Neural cell (in vitro differentiated cells): ENCODE measurements at regions not wholly inside any gene's neighbourhood (a gene's known extent, or its start where the extent isn't known, plus 50 kb on each side); places are given as distances from the start of the nearest gene placed in this dataset.
A peak's percentile ranks its signal among the peaks of the same experiment; 100 is the strongest.

ENCODE experiments used
- H2AFZ ChIP-seq: fragments of 200-600, 300-800 bp; sonication (generic), shearing (Covaris generic); 2 replicates; pipeline ENCODE4 v1.6.0; 2014; ENCODE audit warnings: low read depth, mild to moderate bottlenecking, antibody characterized with exemption, low read length, moderate library complexity
- H3F3A ChIP-seq: fragments of 200-600 bp; shearing (Covaris generic); 2 replicates; pipeline ENCODE4 v1.6.1; 2016; ENCODE audit warnings: mild to moderate bottlenecking, moderate library complexity, mixed read lengths, antibody characterized with exemption, low read length; ENCODE audit not compliant: insufficient read depth, poor library complexity, severe bottlenecking
- H3K27ac ChIP-seq: fragments of 200-600, 300-800 bp; sonication (generic), shearing (Covaris generic); 2 replicates; pipeline ENCODE4 v1.5.1; 2014; ENCODE audit warnings: mild to moderate bottlenecking, low read length, moderate library complexity
- H3K27me3 ChIP-seq: fragments of 300-800, 200-600 bp; sonication (generic), shearing (Covaris generic); 2 replicates; pipeline ENCODE4 v1.6.0; 2014; ENCODE audit warnings: mild to moderate bottlenecking, low read depth, low read length, moderate library complexity; ENCODE audit not compliant: insufficient read depth
- H3K36me3 ChIP-seq: fragments of 300-800, 200-600 bp; sonication (generic), shearing (Covaris generic); 2 replicates; pipeline ENCODE4 v1.5.1; 2014; ENCODE audit warnings: mild to moderate bottlenecking, antibody characterized with exemption, low read length, moderate library complexity; ENCODE audit not compliant: insufficient read depth
- H3K4me2 ChIP-seq: fragments of 300-800, 200-600 bp; sonication (generic), shearing (Covaris generic); 2 replicates; pipeline ENCODE4 v1.6.0; 2014; ENCODE audit warnings: mild to moderate bottlenecking, low read length
- H3K4me3 ChIP-seq: fragments of 300-800, 200-600 bp; sonication (generic), shearing (Covaris generic); 2 replicates; pipeline ENCODE4 v1.5.1; 2014; ENCODE audit warnings: mild to moderate bottlenecking, low read length, moderate library complexity
- H3K79me2 ChIP-seq: fragments of 200-600 bp; shearing (Covaris generic); replicated peaks from 2 replicates; pipeline ENCODE4 v1.6.0; 2014; ENCODE audit warnings: mild to moderate bottlenecking, low read length, moderate library complexity; ENCODE audit not compliant: insufficient read depth
- H3K9ac ChIP-seq: fragments of 300-800, 200-600 bp; sonication (generic), shearing (Covaris generic); 2 replicates; pipeline ENCODE4 v1.6.1; 2016; ENCODE audit warnings: mild to moderate bottlenecking, low read length, mixed read lengths
- H3K9me2 ChIP-seq: fragments of 200-600 bp; shearing (Covaris generic); 2 replicates; pipeline ENCODE4 v1.6.1; 2016; ENCODE audit warnings: mild to moderate bottlenecking, low read length, mixed read lengths; ENCODE audit not compliant: insufficient read depth
- H3K9me3 ChIP-seq: fragments of 200-600, 300-800 bp; sonication (generic), shearing (Covaris generic); 2 replicates; pipeline ENCODE4 v1.6.1; 2016; ENCODE audit warnings: mild to moderate bottlenecking, mixed run types, low read length, moderate library complexity, mixed read lengths
- H4K20me1 ChIP-seq: fragments of 200-600 bp; shearing (Covaris generic); 2 replicates; pipeline ENCODE4 v1.6.1; 2016; ENCODE audit warnings: mild to moderate bottlenecking, mixed run types; ENCODE audit not compliant: insufficient read depth
- CTCF ChIP-seq: fragments of 450-650 bp; IDR thresholded peaks from 2 replicates; pipeline ENCODE4 v1.5.1; 2014; ENCODE audit warnings: antibody characterized with exemption, mild to moderate bottlenecking, moderate library complexity; ENCODE audit not compliant: poor library complexity, severe bottlenecking
- EP300 ChIP-seq: fragments of 450-650 bp; conservative IDR thresholded peaks from 2 replicates; pipeline ENCODE4 v1.6.1; 2014; ENCODE audit warnings: antibody characterized with exemption, mild to moderate bottlenecking, moderate library complexity; ENCODE audit not compliant: poor library complexity, severe bottlenecking
- EZH2 ChIP-seq: fragments of 200-600, 300-800 bp; shearing (Covaris generic), sonication (generic); IDR thresholded peaks from 2 replicates; pipeline ENCODE4 v1.6.1; 2014; ENCODE audit warnings: antibody characterized with exemption, low read length, borderline replicate concordance, mild to moderate bottlenecking; ENCODE audit not compliant: insufficient read depth, poor library complexity, severe bottlenecking
- MXI1 ChIP-seq: fragments of 450-650 bp; conservative IDR thresholded peaks from 2 replicates; pipeline ENCODE4 v1.6.1; 2014; ENCODE audit warnings: antibody characterized with exemption, mild to moderate bottlenecking; ENCODE audit not compliant: poor library complexity, severe bottlenecking
- POLR2AphosphoS5 ChIP-seq: IDR thresholded peaks from 2 replicates; pipeline ENCODE4 v1.6.1; 2012
- RAD21 ChIP-seq: fragments of 450-650 bp; conservative IDR thresholded peaks from 2 replicates; pipeline ENCODE4 v1.6.1; 2014; ENCODE audit warnings: antibody characterized with exemption, mild to moderate bottlenecking, moderate library complexity
- REST ChIP-seq: IDR thresholded peaks from 2 replicates; pipeline ENCODE4 v1.6.1; 2012; ENCODE audit warnings: borderline replicate concordance
- SMC3 ChIP-seq: fragments of 450-650 bp; conservative IDR thresholded peaks from 2 replicates; pipeline ENCODE4 v1.6.1; 2014; ENCODE audit warnings: antibody characterized with exemption, mild to moderate bottlenecking, moderate library complexity; ENCODE audit not compliant: poor library complexity
- TAF1 ChIP-seq: IDR thresholded peaks from 2 replicates; pipeline ENCODE4 v1.6.1; 2012; ENCODE audit warnings: low read depth

- no peaks in the 10 kb centered on the region for H3K27me3 ChIP-seq
- H2AFZ ChIP-seq, result no peak overlapping the region
- H3K9me2 ChIP-seq, result no peaks in the 10 kb centered on the region
- no peaks in the 10 kb centered on the region for H3F3A ChIP-seq
- no peaks in the 10 kb centered on the region for H3K79me2 ChIP-seq
- no peaks in the 10 kb centered on the region for H3K36me3 ChIP-seq
- no peak for TF ChIP-seq POLR2AphosphoS5
- no peak for TF ChIP-seq CTCF
- TF ChIP-seq EZH2, result no peak
- TF ChIP-seq SMC3, result no peak
- no peak for TF ChIP-seq MXI1
- no peak for TF ChIP-seq REST
- no peak for TF ChIP-seq RAD21
- no peak for TF ChIP-seq EP300
- no peak overlapping the region for H3K9ac ChIP-seq
- no peaks in the 10 kb centered on the region for H3K9me3 ChIP-seq
- H4K20me1 ChIP-seq, result no peaks in the 10 kb centered on the region
- H3K4me3 ChIP-seq, result no peak overlapping the region
- no peak overlapping the region for H3K27ac ChIP-seq
- no peak overlapping the region for H3K4me2 ChIP-seq
These were observed 64.6 kb upstream of the SPAG17 start for GRCh38 chr1:118249641-118250040.

GRCh38 chr1:118247593-118247992 lies 62.6 kb upstream of the SPAG17 start:
- Histone ChIP-seq H4K20me1 (no peaks in the 10 kb centered on the region), H3F3A (no peaks in the 10 kb centered on the region), H3K4me2 (no peak overlapping the region), H3K79me2 (no peaks in the 10 kb centered on the region), H3K27me3 (no peaks in the 10 kb centered on the region), H3K9me2 (no peaks in the 10 kb centered on the region), H3K4me3 (no peak overlapping the region), H2AFZ (no peak overlapping the region), H3K36me3 (no peaks in the 10 kb centered on the region), H3K9ac (no peak overlapping the region), H3K9me3 (no peaks in the 10 kb centered on the region), H3K27ac (no peak overlapping the region)
- TF ChIP-seq TAF1 (no peak), MXI1 (no peak), EZH2 (no peak), CTCF (peak; percentile 44)
